ENCODE measurements at regions not wholly inside any gene's neighbourhood (a gene's known extent, or its start where the extent isn't known, plus 50 kb on each side); places are given as distances from the start of the nearest gene placed in this dataset.

- TF ChIP-seq ZNF48 (tag by site-specific recombination; IDR thresholded peaks at IDR 0.05) (no peak), ZNF148 (tag by site-specific recombination; IDR thresholded peaks at IDR 0.05; ENCODE audit: borderline replicate concordance) (no peak)
Measured at GRCh38 chr18:7172611-7173010, 55.0 kb upstream of the LAMA1 start (continued).

- no peaks in the 10 kb centered on the region for H3K36me3 ChIP-seq (ENCODE audit: control insufficient read depth in 2 of 2, insufficient read depth in 1 of 2, low read length in 2 of 2)
- H3K4me1 ChIP-seq (ENCODE audit: control insufficient read depth, insufficient read depth, low read length) = no peaks in the 10 kb centered on the region
- H3K9me3 ChIP-seq (ENCODE audit: control insufficient read depth, insufficient read depth, low read depth, low read length) = no peaks in the 10 kb centered on the region
- no peak overlapping the region for H3K27ac ChIP-seq (ENCODE audit: extremely low read depth, low read depth, low read length)
- TF ChIP-seq ZNF692 (tag by site-specific recombination; IDR thresholded peaks at IDR 0.05) = no peak
- peak; percentile 66 for TF ChIP-seq PRDM4 (tag by site-specific recombination; IDR thresholded peaks at IDR 0.05)
- TF ChIP-seq ZNF558 (tag by site-specific recombination; IDR thresholded peaks at IDR 0.05) = no peak
- no peak for TF ChIP-seq ZFP37 (tag by site-specific recombination; IDR thresholded peaks at IDR 0.05)
- no peak overlapping the region for H3K4me3 ChIP-seq (ENCODE audit: low read depth, low read length)
- ChIA-PET POLR2A (no interaction called here), CTCF (interaction anchor here (1.2 to 2.6 kb wide), 3 partner anchors 11 to 251 kb away, joined by 6 to 17 read pairs (median 7); no protein-coding TSS in a partner anchor)
Measured at GRCh38 chr18:7170292-7170691, 52.7 kb upstream of the LAMA1 start.

GRCh38 chr18:7169601-7170000 lies 52.0 kb upstream of the LAMA1 start:
- no peak overlapping the region for H3K27ac ChIP-seq (ENCODE audit: extremely low read depth, low read depth, low read length)
- POLR2A ChIA-PET = no interaction called here
- no peak overlapping the region for H3K4me3 ChIP-seq (ENCODE audit: low read depth, low read length)
- no peaks in the 10 kb centered on the region for H3K9me3 ChIP-seq (ENCODE audit: control insufficient read depth, insufficient read depth, low read depth, low read length)
- no peaks in the 10 kb centered on the region for H3K36me3 ChIP-seq (ENCODE audit: control insufficient read depth in 2 of 2, insufficient read depth in 1 of 2, low read length in 2 of 2)
- no peaks in the 10 kb centered on the region for H3K4me1 ChIP-seq (ENCODE audit: control insufficient read depth, insufficient read depth, low read length)
- CTCF ChIA-PET = interaction anchor here (2.6 to 6.7 kb wide), 2 partner anchors 8 to 131 kb away, joined by 17 to 33 read pairs; no protein-coding TSS in a partner anchor
- no peak for TF ChIP-seq ZNF391 (tag by site-specific recombination; IDR thresholded peaks at IDR 0.05; ENCODE audit: borderline replicate concordance, low read depth)
- TF ChIP-seq ZFP41 (tag by site-specific recombination; IDR thresholded peaks at IDR 0.05; ENCODE audit: borderline replicate concordance) = no peak
- no peak for TF ChIP-seq ZNF530 (tag by site-specific recombination; IDR thresholded peaks at IDR 0.05; ENCODE audit: low read depth)
- TF ChIP-seq ZNF140 (tag by site-specific recombination; IDR thresholded peaks at IDR 0.05) = no peak
- TF ChIP-seq MZF1 (tag by site-specific recombination; IDR thresholded peaks at IDR 0.05; ENCODE audit: borderline replicate concordance) = no peak
- no peak for TF ChIP-seq REPIN1 (tag by site-specific recombination; IDR thresholded peaks at IDR 0.05; ENCODE audit: low read depth)
- TF ChIP-seq PRDM6 (tag by site-specific recombination; IDR thresholded peaks at IDR 0.05) = no peak
- no peak for TF ChIP-seq BCL11A (tag by site-specific recombination; IDR thresholded peaks at IDR 0.05; ENCODE audit: low read depth)
- no peak for TF ChIP-seq ZNF433 (tag by site-specific recombination; IDR thresholded peaks at IDR 0.05; ENCODE audit: low read depth)
- TF ChIP-seq ZNF292 (tag by site-specific recombination; IDR thresholded peaks at IDR 0.05; ENCODE audit: borderline replicate concordance, low read depth) = no peak
- TF ChIP-seq, protein P1, sequence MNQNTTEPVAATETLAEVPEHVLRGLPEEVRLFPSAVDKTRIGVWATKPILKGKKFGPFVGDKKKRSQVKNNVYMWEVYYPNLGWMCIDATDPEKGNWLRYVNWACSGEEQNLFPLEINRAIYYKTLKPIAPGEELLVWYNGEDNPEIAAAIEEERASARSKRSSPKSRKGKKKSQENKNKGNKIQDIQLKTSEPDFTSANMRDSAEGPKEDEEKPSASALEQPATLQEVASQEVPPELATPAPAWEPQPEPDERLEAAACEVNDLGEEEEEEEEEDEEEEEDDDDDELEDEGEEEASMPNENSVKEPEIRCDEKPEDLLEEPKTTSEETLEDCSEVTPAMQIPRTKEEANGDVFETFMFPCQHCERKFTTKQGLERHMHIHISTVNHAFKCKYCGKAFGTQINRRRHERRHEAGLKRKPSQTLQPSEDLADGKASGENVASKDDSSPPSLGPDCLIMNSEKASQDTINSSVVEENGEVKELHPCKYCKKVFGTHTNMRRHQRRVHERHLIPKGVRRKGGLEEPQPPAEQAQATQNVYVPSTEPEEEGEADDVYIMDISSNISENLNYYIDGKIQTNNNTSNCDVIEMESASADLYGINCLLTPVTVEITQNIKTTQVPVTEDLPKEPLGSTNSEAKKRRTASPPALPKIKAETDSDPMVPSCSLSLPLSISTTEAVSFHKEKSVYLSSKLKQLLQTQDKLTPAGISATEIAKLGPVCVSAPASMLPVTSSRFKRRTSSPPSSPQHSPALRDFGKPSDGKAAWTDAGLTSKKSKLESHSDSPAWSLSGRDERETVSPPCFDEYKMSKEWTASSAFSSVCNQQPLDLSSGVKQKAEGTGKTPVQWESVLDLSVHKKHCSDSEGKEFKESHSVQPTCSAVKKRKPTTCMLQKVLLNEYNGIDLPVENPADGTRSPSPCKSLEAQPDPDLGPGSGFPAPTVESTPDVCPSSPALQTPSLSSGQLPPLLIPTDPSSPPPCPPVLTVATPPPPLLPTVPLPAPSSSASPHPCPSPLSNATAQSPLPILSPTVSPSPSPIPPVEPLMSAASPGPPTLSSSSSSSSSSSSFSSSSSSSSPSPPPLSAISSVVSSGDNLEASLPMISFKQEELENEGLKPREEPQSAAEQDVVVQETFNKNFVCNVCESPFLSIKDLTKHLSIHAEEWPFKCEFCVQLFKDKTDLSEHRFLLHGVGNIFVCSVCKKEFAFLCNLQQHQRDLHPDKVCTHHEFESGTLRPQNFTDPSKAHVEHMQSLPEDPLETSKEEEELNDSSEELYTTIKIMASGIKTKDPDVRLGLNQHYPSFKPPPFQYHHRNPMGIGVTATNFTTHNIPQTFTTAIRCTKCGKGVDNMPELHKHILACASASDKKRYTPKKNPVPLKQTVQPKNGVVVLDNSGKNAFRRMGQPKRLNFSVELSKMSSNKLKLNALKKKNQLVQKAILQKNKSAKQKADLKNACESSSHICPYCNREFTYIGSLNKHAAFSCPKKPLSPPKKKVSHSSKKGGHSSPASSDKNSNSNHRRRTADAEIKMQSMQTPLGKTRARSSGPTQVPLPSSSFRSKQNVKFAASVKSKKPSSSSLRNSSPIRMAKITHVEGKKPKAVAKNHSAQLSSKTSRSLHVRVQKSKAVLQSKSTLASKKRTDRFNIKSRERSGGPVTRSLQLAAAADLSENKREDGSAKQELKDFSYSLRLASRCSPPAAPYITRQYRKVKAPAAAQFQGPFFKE (tag by site-specific recombination; IDR thresholded peaks at IDR 0.05; ENCODE audit: borderline replicate concordance) = no peak
- TF ChIP-seq ZNF19 (tag by site-specific recombination; IDR thresholded peaks at IDR 0.05; ENCODE audit: low read depth) = no peak

Measured in HEK293 (cell line).